HFF-Myc (cell line): ENCODE measurements at regions not wholly inside any gene's neighbourhood (a gene's known extent, or its start where the extent isn't known, plus 50 kb on each side); places are given as distances from the start of the nearest gene placed in this dataset.

Experiments used
- DNase-seq: peaks from one replicate; pipeline ENCODE4 v3.0.0-alpha.2; 2011; ENCODE audit warnings: low read depth; ENCODE audit errors: extremely low read depth
- H3K4me3 ChIP-seq: replicated peaks from 2 replicates; pipeline ENCODE4 v1.5.1; 2011; ENCODE audit warnings: low read depth, mild to moderate bottlenecking, control low read depth, low read length
- CTCF ChIP-seq: IDR thresholded peaks from 2 replicates; pipeline ENCODE4 v1.5.1; 2012; ENCODE audit warnings: mild to moderate bottlenecking, low read depth, low read length, control low read depth; ENCODE audit errors: missing control alignments

GRCh38 chr3:45325676-45326075, 62.7 kb upstream of the LARS2 start:
- no peak for DNase-seq
- TF ChIP-seq CTCF = no peak
- no peak overlapping the region for H3K4me3 ChIP-seq

- no peak for DNase-seq
- H3K4me3 ChIP-seq = no peak overlapping the region
- no peak for TF ChIP-seq CTCF
Observed at GRCh38 chr3:45329761-45330305, 58.5 kb upstream of the LARS2 start.

- TF ChIP-seq CTCF = no peak
- no peak for DNase-seq
- H3K4me3 ChIP-seq = no peak overlapping the region
Observed at GRCh38 chr3:45330510-45331295, 57.7 kb upstream of the LARS2 start.

- DNase-seq = no peak
- TF ChIP-seq CTCF = no peak
- H3K4me3 ChIP-seq = no peak overlapping the region
Observed at GRCh38 chr3:45332493-45332892, 55.9 kb upstream of the LARS2 start.

- no peak overlapping the region for H3K4me3 ChIP-seq
- no peak for TF ChIP-seq CTCF
- no peak for DNase-seq
Observed at GRCh38 chr3:45332901-45333407, 55.4 kb upstream of the LARS2 start.

- H3K4me3 ChIP-seq = no peak overlapping the region
- DNase-seq = no peak
- TF ChIP-seq CTCF = peak; percentile 11
Observed at GRCh38 chr3:45333549-45333948, 54.8 kb upstream of the LARS2 start.
